Neural cell (in vitro differentiated cells): ENCODE measurements at regions not wholly inside any gene's neighbourhood (a gene's known extent, or its start where the extent isn't known, plus 50 kb on each side); places are given as distances from the start of the nearest gene placed in this dataset.

ENCODE experiments used
- EZH2 ChIP-seq: fragments of 200-600, 300-800 bp; shearing (Covaris generic), sonication (generic); IDR thresholded peaks from 2 replicates; pipeline ENCODE4 v1.6.1; 2014; ENCODE audit warnings: antibody characterized with exemption, low read length, borderline replicate concordance, mild to moderate bottlenecking; ENCODE audit not compliant: insufficient read depth, poor library complexity, severe bottlenecking
- POLR2AphosphoS5 ChIP-seq: IDR thresholded peaks from 2 replicates; pipeline ENCODE4 v1.6.1; 2012
- TF ChIP-seq, protein P1 (sequence below): fragments of 450-650 bp; IDR thresholded peaks from 2 replicates; pipeline ENCODE4 v1.5.1; 2014; ENCODE audit warnings: antibody characterized with exemption, mild to moderate bottlenecking, moderate library complexity; ENCODE audit not compliant: poor library complexity, severe bottlenecking
- TF ChIP-seq, protein P2 (sequence below): IDR thresholded peaks from 2 replicates; pipeline ENCODE4 v1.6.1; 2012; ENCODE audit warnings: borderline replicate concordance

DNA sequence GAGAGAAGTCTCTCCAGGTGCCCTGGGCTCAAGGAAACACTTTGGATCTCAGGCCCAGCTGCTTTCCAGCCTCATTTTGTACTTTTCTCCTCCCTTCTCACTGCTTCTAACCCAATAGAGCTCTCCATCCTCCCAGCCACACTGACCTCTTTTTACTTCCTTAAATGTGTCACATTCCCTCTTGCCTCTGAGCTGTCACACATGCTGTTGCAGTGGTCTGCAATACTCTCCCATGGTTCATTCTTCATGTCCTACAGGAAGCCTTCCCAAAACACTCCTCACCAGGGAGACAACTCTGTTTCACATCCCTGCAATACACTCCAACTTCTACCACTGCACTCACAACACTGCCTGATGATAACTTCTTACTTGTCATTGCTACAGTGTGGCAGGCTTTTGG is 242.1 kb upstream of the DYNLRB2 start:
- TF ChIP-seq, protein P1, sequence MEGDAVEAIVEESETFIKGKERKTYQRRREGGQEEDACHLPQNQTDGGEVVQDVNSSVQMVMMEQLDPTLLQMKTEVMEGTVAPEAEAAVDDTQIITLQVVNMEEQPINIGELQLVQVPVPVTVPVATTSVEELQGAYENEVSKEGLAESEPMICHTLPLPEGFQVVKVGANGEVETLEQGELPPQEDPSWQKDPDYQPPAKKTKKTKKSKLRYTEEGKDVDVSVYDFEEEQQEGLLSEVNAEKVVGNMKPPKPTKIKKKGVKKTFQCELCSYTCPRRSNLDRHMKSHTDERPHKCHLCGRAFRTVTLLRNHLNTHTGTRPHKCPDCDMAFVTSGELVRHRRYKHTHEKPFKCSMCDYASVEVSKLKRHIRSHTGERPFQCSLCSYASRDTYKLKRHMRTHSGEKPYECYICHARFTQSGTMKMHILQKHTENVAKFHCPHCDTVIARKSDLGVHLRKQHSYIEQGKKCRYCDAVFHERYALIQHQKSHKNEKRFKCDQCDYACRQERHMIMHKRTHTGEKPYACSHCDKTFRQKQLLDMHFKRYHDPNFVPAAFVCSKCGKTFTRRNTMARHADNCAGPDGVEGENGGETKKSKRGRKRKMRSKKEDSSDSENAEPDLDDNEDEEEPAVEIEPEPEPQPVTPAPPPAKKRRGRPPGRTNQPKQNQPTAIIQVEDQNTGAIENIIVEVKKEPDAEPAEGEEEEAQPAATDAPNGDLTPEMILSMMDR, result no peak
- TF ChIP-seq, protein P2, sequence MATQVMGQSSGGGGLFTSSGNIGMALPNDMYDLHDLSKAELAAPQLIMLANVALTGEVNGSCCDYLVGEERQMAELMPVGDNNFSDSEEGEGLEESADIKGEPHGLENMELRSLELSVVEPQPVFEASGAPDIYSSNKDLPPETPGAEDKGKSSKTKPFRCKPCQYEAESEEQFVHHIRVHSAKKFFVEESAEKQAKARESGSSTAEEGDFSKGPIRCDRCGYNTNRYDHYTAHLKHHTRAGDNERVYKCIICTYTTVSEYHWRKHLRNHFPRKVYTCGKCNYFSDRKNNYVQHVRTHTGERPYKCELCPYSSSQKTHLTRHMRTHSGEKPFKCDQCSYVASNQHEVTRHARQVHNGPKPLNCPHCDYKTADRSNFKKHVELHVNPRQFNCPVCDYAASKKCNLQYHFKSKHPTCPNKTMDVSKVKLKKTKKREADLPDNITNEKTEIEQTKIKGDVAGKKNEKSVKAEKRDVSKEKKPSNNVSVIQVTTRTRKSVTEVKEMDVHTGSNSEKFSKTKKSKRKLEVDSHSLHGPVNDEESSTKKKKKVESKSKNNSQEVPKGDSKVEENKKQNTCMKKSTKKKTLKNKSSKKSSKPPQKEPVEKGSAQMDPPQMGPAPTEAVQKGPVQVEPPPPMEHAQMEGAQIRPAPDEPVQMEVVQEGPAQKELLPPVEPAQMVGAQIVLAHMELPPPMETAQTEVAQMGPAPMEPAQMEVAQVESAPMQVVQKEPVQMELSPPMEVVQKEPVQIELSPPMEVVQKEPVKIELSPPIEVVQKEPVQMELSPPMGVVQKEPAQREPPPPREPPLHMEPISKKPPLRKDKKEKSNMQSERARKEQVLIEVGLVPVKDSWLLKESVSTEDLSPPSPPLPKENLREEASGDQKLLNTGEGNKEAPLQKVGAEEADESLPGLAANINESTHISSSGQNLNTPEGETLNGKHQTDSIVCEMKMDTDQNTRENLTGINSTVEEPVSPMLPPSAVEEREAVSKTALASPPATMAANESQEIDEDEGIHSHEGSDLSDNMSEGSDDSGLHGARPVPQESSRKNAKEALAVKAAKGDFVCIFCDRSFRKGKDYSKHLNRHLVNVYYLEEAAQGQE, result no peak
- TF ChIP-seq POLR2AphosphoS5, result no peak
- TF ChIP-seq EZH2, result no peak
